MCF 10A (cell line): ENCODE measurements at regions not wholly inside any gene's neighbourhood (a gene's known extent, or its start where the extent isn't known, plus 50 kb on each side); places are given as distances from the start of the nearest gene placed in this dataset.

Source experiments
- BruUV-seq: library from RNA; stranded (reverse); fragments of 400-500 nt; replicated peaks from 2 replicates; lab custom pipeline; 2021; lab: Mats Ljungman, UMichigan
- CTCF ChIA-PET: fragments of 300-600 bp; sonication (Branson Sonifier 250); formaldehyde crosslinking; extraction: SDS; loops from one replicate; lab custom pipeline; 2021; ENCODE audit warnings: antibody characterized with exemption, inconsistent platforms; lab: Yijun Ruan, JAX
- POLR2A ChIA-PET: fragments of 300-600, 350-650 bp; sonication (Branson Sonifier 250); formaldehyde crosslinking; extraction: SDS; loops from one replicate; lab custom pipeline; 2020; ENCODE audit warnings: antibody characterized with exemption, inconsistent platforms; lab: Yijun Ruan, JAX
- DNase-seq: peaks from one replicate; pipeline ENCODE4 v3.0.0-alpha.2; 2018; ENCODE audit not compliant: unreplicated experiment
- H3K27ac Mint-ChIP-seq: one replicate; pipeline ENCODE4 v1.8.0; 2022; ENCODE audit warnings: mild to moderate bottlenecking, low read depth, mixed read lengths; ENCODE audit not compliant: unreplicated experiment
- H3K27me3 Mint-ChIP-seq: one replicate; pipeline ENCODE4 v1.8.0; 2022; ENCODE audit warnings: mixed read lengths; ENCODE audit not compliant: insufficient read depth, unreplicated experiment
- H3K36me3 Mint-ChIP-seq: one replicate; pipeline ENCODE4 v1.8.0; 2022; ENCODE audit warnings: mild to moderate bottlenecking, moderate library complexity, mixed read lengths; ENCODE audit not compliant: insufficient read depth, unreplicated experiment
- H3K4me1 Mint-ChIP-seq: one replicate; pipeline ENCODE4 v1.8.0; 2022; ENCODE audit warnings: mixed read lengths; ENCODE audit not compliant: insufficient read depth, unreplicated experiment
- H3K4me3 Mint-ChIP-seq: one replicate; pipeline ENCODE4 v1.8.0; 2022; ENCODE audit warnings: mild to moderate bottlenecking, moderate library complexity, mixed read lengths; ENCODE audit not compliant: unreplicated experiment
- H3K9me3 Mint-ChIP-seq: one replicate; pipeline ENCODE4 v1.8.0; 2022; ENCODE audit warnings: mixed read lengths; ENCODE audit not compliant: unreplicated experiment
- CTCF ChIP-seq: fragments of 200-600 bp; IDR thresholded peaks from one replicate; pipeline ENCODE4 v1.8.0; 2022; ENCODE audit warnings: antibody characterized with exemption, mild to moderate bottlenecking; ENCODE audit not compliant: unreplicated experiment
- intact Hi-C: fragments of 100-400 bp; cut with micrococcal nuclease; formaldehyde crosslinking; loops from 2 replicates; pipeline ENCODE4 v1.14.1; 2022

- no peak overlapping the region for H3K27ac Mint-ChIP-seq
- no peak for TF ChIP-seq CTCF
- H3K9me3 Mint-ChIP-seq, result peaks cover 8% of the 10 kb centered on the region
- H3K27me3 Mint-ChIP-seq, result no peaks in the 10 kb centered on the region
- H3K36me3 Mint-ChIP-seq, result no peaks in the 10 kb centered on the region
- BruUV-seq, result no TSS peak
- POLR2A ChIA-PET, result no interaction called here
- no peak overlapping the region for H3K4me3 Mint-ChIP-seq
- intact Hi-C loops, result no loop called here
- no peak for DNase-seq
- CTCF ChIA-PET, result interaction anchor here (0.7 to 1.1 kb wide), 2 partner anchors 37 to 679 kb away, joined by 3 read pairs; no protein-coding TSS in a partner anchor
- no peaks in the 10 kb centered on the region for H3K4me1 Mint-ChIP-seq
Measured at GRCh38 chr6:145469021-145469420, 266.3 kb downstream of the EPM2A start.

GRCh38 chr6:145475794-145476396 is 259.4 kb downstream of the EPM2A start:
- no peaks in the 10 kb centered on the region for H3K4me1 Mint-ChIP-seq
- intact Hi-C loops, result no loop called here
- H3K36me3 Mint-ChIP-seq, result no peaks in the 10 kb centered on the region
- no peaks in the 10 kb centered on the region for H3K27me3 Mint-ChIP-seq
- POLR2A ChIA-PET, result no interaction called here
- H3K9me3 Mint-ChIP-seq, result peaks cover 33% of the 10 kb centered on the region
- no peak for TF ChIP-seq CTCF
- no peak for DNase-seq
- BruUV-seq, result no TSS peak
- CTCF ChIA-PET, result no interaction called here
- no peak overlapping the region for H3K4me3 Mint-ChIP-seq
- H3K27ac Mint-ChIP-seq, result no peak overlapping the region

- DNase-seq, result no peak
- intact Hi-C loops, result no loop called here
- no peak for TF ChIP-seq CTCF
- no TSS peak for BruUV-seq
- Mint-ChIP-seq H3K4me3 (no peak overlapping the region), H3K9me3 (peaks cover 25% of the 10 kb centered on the region), H3K4me1 (peaks cover 10% of the 10 kb centered on the region), H3K36me3 (no peaks in the 10 kb centered on the region), H3K27ac (no peak overlapping the region), H3K27me3 (no peaks in the 10 kb centered on the region)
- CTCF ChIA-PET, result interaction anchor here (1.1 kb wide), 1 partner anchor 224 kb away, joined by 3 read pairs; no protein-coding TSS in a partner anchor
- POLR2A ChIA-PET, result no interaction called here
Measured at GRCh38 chr6:145480024-145480423, 255.3 kb downstream of the EPM2A start.

- ChIA-PET CTCF (interaction anchor here (1.3 to 2.8 kb wide), 3 partner anchors 9 to 150 kb away, joined by 3 to 14 read pairs (median 6); no protein-coding TSS in a partner anchor), POLR2A (interaction anchor here (0.5 to 2.3 kb wide), 8 partner anchors 9 to 1107 kb away, joined by 3 to 10 read pairs (median 4); no protein-coding TSS in a partner anchor)
- H3K9me3 Mint-ChIP-seq, result peaks cover 8% of the 10 kb centered on the region
- no peaks in the 10 kb centered on the region for H3K36me3 Mint-ChIP-seq
- no TSS peak for BruUV-seq
- H3K4me3 Mint-ChIP-seq, result no peak overlapping the region
- H3K27me3 Mint-ChIP-seq, result no peaks in the 10 kb centered on the region
- DNase-seq, result peak; percentile 71
- no peak for TF ChIP-seq CTCF
- peak overlapping the region; percentile 10 for H3K27ac Mint-ChIP-seq
- intact Hi-C loops, result no loop called here
- H3K4me1 Mint-ChIP-seq, result peaks cover 10% of the 10 kb centered on the region
Measured at GRCh38 chr6:145483191-145483996, 251.9 kb downstream of the EPM2A start.
